Fibroblast of pulmonary artery (primary cell): ENCODE measurements at regions not wholly inside any gene's neighbourhood (a gene's known extent, or its start where the extent isn't known, plus 50 kb on each side); places are given as distances from the start of the nearest gene placed in this dataset.

ENCODE experiments used
- DNase-seq: peaks from one replicate; pipeline ENCODE4 v3.0.0-alpha.2; 2010; ENCODE audit warnings: low read depth
- H3K4me3 ChIP-seq: replicated peaks from 2 replicates; pipeline ENCODE4 v1.5.1; 2011; ENCODE audit warnings: low read depth, mild to moderate bottlenecking, control low read depth, low read length, moderate library complexity
- CTCF ChIP-seq: IDR thresholded peaks from 2 replicates; pipeline ENCODE4 v1.5.1; 2011; ENCODE audit warnings: mild to moderate bottlenecking, control low read depth, low read length, inconsistent platforms; ENCODE audit errors: missing control alignments

- no peak for DNase-seq
- no peak overlapping the region for H3K4me3 ChIP-seq
- no peak for TF ChIP-seq CTCF
Measured at GRCh38 chr1:83691953-83692500, 306.9 kb downstream of the TTLL7 start.

GRCh38 chr1:83689921-83690868 lies 308.7 kb downstream of the TTLL7 start:
- no peak for TF ChIP-seq CTCF
- no peak for DNase-seq
- H3K4me3 ChIP-seq = no peak overlapping the region

GRCh38 chr1:83682132-83682531 lies 316.8 kb downstream of the TTLL7 start:
- DNase-seq = no peak
- TF ChIP-seq CTCF = no peak
- H3K4me3 ChIP-seq = no peak overlapping the region

GRCh38 chr1:83676106-83676505 lies 322.8 kb downstream of the TTLL7 start:
- no peak for DNase-seq
- H3K4me3 ChIP-seq = no peak overlapping the region
- TF ChIP-seq CTCF = no peak

- DNase-seq = no peak
- no peak overlapping the region for H3K4me3 ChIP-seq
- TF ChIP-seq CTCF = no peak
Measured at GRCh38 chr1:83673312-83673711, 325.6 kb downstream of the TTLL7 start.

- DNase-seq = no peak
- H3K4me3 ChIP-seq = no peak overlapping the region
Measured at GRCh38 chr1:83671586-83671985, 327.3 kb downstream of the TTLL7 start.

More at GRCh38 chr1:83671586-83671985, 327.3 kb downstream of the TTLL7 start:
- no peak for TF ChIP-seq CTCF
